Erythroblast (primary cell): ENCODE measurements at regions not wholly inside any gene's neighbourhood (a gene's known extent, or its start where the extent isn't known, plus 50 kb on each side); places are given as distances from the start of the nearest gene placed in this dataset.

Source experiments
- DNase-seq, 2 experiments: peaks; one replicate each; lab custom pipeline; 2025; lab: John Stamatoyannopoulos, UW
- GATA1 ChIP-seq: IDR thresholded peaks from 2 replicates; pipeline ENCODE4 v1.6.1; 2011; ENCODE audit warnings: low read depth, mild to moderate bottlenecking, control low read depth, low read length, moderate library complexity
- POLR2A ChIP-seq: IDR thresholded peaks from 2 replicates; pipeline ENCODE4 v1.6.1; 2011; ENCODE audit warnings: mild to moderate bottlenecking, low read length

DNA sequence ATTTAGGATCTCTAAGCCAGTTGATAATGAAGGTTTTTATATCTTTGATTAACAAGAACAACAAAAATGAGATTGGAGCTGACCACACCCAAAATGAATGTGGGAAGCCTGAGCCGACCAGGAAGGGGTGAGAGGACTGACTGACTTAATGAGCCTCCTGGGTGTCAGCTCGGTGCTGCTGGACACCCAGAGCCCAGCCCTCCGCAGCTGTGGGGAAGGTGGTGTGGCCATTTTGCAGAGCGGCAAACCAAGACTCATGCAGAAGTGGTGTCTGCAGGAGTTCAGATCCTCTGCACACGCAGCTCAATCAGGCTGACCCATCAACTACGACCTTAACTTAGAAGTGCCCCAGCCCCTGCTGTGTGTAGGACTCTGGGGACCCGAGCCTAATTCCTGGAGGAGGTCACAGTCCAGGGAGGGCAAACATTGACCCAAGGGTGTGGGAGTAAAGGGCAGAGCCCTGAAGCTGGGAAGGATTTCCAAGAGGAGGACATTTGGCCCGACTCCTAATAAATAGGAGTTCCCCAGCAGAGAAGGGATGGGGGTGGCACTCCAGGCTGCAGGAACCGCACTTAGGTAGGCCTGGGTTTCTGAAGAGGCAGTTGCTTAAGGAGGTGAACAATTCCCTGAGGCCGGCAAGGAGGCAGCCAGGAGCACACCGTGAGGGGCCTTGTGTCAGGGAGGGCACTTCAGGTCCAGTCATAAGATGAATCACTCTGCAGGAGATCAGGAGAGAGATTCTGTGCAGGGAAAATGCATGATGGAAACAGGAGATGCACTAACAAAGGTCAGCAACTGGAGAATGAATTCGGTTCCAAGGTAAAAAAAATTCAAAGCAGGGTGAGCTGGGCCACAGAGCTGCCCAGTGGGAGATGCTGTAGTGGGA lies 197.1 kb upstream of the TPM1 start:
- no peak for DNase-seq
- TF ChIP-seq POLR2A (no peak), GATA1 (no peak)

DNA sequence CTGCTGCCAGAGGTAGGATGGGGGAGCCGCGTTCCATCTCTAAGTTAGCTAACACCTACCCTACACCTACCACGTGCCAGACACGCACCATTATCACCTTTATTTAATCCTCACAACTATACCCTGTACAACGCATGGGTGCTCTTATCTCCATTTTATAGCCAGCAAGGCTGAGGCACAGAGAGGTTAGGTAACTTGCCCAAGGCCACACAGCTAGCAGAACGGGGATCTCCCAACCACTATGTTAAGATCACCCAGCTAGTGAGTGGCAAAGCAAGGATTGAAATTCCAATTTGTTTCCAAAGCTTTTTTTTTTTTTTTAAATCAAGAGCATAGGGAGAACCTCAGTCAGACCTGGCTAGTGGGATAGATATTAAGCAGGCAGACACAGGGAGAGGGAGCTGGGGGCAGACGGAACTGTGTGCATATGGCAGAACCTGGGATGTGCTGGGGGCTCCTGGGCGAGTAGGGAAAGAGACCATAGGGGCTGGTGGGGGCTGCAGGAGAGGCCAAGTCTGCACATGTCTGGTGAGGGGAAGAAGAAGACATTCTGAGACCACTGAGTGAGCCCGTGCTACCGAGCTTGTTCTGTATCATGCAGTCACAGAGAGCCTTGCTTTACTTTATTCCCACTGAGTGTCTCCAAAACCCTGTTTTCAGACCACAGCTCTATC lies 196.3 kb upstream of the TPM1 start:
- TF ChIP-seq POLR2A (no peak), GATA1 (no peak)
- DNase-seq: no peak

DNA sequence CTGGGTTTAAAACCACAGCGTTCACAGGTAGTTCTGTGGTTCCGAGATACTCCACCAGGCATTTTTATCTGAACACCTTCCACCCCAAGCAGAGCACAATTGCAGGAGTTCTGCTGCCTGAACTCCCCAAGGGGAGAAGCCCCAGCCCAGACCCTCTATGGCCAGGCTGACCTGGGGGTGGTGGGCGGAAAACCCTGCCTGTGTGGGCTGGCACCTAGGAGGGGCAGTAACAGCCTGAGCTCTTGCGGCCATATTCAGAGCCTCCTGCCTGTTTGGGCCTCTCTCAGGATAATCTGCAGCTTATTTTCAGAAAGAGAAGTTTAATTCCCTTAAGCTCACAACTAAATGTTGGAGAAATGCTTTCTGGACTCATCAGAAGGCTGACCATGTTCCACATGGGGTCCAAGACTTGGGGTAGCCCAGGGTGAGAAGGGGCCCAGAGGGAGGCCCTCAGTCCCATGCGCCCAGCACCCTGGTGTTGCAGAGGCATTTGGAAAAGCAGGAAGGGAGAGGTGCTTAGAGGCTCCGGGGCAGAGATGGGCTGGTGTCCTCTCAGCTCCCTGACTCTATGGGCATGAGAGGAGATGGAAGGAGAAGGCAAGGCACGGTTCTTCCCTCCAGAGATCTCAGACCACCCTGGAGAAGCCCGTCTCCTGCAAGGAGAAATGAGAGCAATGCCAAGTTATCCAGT lies 195.6 kb upstream of the TPM1 start:
- DNase-seq: no peak
- no peak for TF ChIP-seq GATA1
- TF ChIP-seq POLR2A: no peak

DNA sequence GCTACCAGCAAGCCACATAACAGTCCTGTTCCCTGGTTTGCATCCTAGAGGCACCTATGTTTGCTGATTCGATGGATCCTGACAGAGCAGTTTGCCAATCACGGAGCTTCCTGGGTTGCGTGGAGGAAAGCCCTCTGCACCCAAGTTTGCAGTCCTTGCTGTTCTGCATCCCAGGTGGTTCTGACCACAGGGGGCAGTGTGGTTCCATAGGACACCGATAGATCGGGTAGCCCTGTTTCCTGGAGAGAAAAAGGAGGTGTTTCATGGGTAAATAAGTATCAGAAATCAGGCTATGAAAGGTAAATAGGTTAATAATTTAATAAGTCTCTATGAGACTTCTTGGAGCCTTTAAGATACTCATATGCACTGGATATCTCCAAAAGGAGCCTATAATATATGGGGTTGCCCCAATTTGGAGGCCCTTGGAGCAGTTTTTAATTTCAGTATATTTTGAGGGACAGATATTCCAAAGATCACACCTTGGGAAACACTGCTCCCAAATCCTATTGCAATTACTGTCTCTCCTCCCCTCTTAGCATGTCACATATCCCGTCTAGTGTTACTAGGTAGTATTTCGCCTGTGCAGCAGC lies 194.6 kb upstream of the TPM1 start:
- peak; percentile 47 to 65 for DNase-seq

DNA sequence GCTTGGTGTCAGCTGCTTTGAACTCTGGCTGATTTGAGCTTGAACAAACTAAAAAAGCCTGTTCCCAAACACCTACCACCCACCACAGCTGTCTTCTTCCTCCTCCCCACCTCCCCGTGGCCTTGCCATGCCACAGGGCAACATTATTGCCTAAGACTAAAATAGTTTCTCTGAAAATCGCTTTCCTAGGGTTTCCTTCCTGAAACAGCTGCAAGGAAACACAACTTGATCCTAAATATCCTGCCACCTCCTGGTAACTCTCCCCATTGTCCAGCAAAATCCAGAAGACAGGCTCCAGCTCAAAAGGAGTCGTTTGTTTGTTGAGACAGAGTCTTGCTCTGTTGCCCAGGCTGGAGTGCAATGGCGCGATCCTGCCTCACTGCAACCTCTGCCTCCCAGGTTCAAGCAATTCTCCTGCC lies 193.9 kb upstream of the TPM1 start:
- no peak for DNase-seq
- TF ChIP-seq GATA1 (no peak), POLR2A (no peak)

More for the DNA sequence above, 194.6 kb upstream of the TPM1 start:
- no peak for TF ChIP-seq POLR2A
- TF ChIP-seq GATA1: no peak

DNA sequence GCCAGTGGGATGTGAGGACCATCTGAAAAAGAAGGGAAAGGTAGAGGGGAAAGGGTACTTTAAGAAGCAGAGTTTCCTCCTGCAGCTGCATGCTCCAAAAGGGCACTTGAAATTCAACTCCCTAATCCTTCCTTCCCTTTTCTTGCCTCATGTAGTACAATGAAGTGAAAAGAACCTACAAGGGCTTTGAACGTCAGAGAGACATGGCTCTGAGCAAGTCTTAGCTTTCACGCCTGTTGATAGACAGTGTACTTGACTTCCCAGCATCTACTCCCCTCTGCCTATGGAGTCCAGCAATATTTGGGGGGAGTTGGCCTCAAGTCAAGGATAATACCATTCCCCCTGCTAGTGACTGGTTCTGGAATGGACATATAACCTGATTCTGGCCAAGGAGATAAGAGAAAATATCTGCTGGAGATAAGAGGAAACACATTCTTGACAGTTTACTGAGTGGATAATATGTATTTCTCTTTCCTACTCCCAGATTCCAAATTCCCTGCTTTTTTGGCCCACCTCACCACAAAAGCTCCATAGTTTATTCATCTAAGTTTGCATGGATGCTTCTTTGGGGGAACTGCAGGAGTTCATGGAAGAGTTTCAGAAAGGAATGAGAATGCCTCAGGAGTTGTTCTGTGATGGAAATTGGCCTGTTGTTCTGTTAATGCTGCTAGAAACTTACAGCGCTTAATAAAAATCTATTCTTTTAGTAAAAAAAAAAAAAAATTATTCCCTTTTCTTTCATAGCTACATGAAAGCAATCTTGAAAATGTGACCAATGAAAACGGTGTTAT lies 193.0 kb upstream of the TPM1 start:
- TF ChIP-seq POLR2A (no peak), GATA1 (no peak)
- DNase-seq: no peak

DNA sequence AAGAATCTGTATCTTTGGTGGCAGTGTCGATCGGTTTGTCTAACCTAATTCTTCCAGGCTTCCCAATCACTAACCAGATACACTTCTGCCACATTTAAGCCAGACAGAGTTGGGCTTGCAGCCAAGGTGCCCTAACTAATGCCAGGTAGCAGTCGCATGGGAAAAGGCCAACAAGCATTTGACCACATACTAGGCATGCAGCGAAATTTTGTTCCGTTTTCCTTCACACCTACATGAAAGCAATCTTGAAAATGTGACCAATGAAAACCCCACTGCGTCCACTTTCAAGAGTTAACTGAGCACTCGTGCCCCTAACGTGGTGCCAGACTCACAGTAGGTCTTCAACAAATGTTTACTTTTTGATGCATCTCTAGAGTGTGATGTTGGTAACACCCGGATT lies 192.2 kb upstream of the TPM1 start:
- no peak for DNase-seq
- no peak for TF ChIP-seq GATA1
- no peak for TF ChIP-seq POLR2A

DNA sequence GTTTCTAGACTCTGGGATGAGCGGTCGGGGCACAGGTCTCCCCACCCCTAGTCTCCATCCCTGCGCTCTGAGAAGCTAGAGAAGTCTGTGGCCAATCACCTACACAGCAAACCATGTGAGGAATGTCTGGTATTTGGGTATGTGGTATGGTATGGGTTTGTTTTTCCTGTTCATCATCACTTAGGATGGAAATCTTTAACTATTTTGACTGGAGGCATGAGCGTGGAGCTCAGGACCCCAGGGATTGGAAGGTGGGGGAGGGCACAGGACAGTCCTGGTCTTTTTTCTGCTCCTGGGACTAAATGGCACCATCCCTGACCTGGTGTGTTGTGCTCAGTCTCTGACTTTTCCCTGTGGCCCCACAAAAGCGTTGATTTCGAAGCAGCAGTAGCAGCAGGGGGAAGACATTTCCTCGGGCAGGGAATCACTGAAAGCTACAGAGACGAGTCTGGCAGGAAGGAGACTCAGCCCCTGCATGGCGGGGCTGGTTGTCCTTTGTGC lies 191.7 kb upstream of the TPM1 start:
- DNase-seq: no peak
- TF ChIP-seq GATA1 (no peak), POLR2A (no peak)

DNA sequence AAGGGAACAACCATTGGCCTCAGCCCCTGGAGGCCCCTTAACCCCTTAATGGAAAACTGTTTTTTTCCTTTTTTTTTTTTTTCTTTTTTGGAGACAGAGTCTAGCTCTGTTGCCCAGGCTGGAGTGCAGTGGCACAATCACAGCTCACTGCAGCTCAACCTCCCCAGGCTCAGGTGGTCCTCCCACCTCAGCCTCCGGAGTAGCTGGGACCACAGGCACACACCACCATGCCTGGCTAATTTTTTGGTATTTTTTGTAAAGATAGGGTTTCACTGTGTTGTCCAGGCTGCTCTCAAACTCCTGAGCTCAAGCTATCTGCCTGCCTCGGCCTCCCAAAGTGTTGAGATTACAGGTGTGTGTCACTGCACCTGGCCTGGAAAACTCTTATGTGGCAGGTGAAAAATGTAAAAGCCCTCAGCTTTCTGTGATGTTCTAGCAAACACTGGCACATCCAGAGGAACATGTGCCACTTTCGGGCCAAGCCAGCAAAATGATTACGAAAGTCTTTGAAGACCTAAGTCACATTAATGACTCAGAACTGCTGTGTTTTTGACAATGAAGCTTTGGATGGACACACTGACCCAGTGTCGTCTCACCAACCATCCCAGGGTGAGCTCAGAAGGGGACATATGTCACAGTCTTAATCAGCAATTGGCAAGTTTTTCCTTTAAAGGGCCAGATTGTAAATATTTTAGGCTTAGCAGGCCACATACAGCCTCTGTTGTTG lies 189.3 kb upstream of the TPM1 start:
- TF ChIP-seq POLR2A (no peak), GATA1 (no peak)
- DNase-seq: no peak

DNA sequence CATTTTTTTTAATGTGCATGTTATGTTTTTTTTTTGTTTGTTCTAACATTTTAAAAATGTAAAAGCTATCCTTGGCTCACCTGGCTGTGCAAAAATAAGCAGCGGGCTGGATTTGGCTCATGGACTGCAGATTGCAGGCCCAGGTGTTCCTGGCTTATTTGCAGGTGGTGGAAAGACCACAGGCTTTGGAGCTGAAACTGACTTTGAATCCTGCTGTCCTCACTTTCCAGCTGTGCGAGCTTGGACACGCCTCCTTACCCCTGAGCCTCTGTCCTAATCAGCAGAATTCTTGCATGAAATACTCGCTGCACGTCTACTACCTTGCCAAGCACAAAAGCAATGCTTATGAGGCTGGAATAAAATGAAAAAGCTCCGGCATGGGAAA lies 188.7 kb upstream of the TPM1 start:
- DNase-seq: no peak
- TF ChIP-seq GATA1 (no peak), POLR2A (no peak)

DNA sequence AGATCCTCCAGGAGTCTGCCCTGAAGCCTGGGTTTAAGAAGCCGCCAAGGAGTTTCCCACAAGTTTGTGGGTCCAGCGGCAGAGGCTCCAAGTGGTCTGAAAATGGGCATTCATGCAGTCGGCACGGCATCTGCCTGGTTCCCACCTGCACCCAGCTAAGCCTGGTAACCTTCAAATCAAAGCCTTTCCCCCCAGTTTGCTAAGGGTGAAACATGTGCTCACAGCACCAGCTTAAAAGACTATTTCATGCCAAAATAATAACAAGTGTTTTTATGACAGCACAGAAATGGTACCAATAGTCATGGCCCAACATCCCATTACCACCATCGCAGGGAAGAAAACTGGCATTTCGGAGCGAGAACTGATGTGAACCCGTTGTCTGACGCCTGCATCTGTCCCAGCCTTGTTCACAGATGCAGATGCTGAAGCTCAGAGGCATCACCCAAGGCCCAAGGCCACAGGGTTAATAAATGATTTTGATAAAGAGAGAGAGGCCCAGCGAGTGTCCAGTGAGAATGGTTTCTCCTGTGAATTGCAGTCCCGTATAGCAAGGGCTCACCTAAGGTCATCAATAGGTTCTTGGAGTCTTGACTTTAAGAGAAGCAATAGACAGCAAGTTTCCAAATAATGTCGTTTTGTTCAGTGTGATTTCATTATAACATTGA lies 188.0 kb upstream of the TPM1 start:
- TF ChIP-seq POLR2A: no peak
- TF ChIP-seq GATA1: no peak
- DNase-seq: no peak

DNA sequence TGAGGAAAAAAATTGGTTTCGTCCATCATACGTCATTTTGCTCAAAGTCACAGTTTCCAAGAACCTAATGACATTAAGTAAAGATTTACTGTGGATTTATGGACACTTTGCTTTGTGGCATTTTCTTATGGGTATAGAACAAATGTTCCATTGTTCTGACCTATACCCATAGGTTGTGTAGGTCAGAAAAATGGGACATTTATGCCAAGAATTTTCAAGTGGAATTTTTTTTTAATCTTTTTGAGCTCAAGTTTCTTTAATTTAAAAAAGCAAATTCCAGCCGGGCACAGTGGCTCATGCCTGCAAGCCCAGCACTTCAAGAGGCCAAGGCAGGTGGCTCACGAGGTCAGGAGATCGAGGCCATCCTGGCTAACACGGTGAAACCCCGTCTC lies 187.5 kb upstream of the TPM1 start:
- TF ChIP-seq POLR2A (no peak), GATA1 (no peak)

More for the DNA sequence above, 187.5 kb upstream of the TPM1 start:
- no peak for DNase-seq
